ENCODE measurements at regions not wholly inside any gene's neighbourhood (a gene's known extent, or its start where the extent isn't known, plus 50 kb on each side); places are given as distances from the start of the nearest gene placed in this dataset.

- no peaks in the 10 kb centered on the region for H3K4me1 Mint-ChIP-seq (ENCODE audit: low read depth, unreplicated experiment)
- H3K27ac Mint-ChIP-seq (ENCODE audit: unreplicated experiment) = no peak overlapping the region
- TF ChIP-seq CTCF (IDR thresholded peaks at IDR 0.05; ENCODE audit: unreplicated experiment) = no peak
- CTCF ChIA-PET = no interaction called here
- H3K27me3 Mint-ChIP-seq (ENCODE audit: unreplicated experiment) = peaks cover 38% of the 10 kb centered on the region
- H3K4me3 Mint-ChIP-seq (ENCODE audit: low read depth, unreplicated experiment) = no peak overlapping the region
- no peaks in the 10 kb centered on the region for H3K36me3 Mint-ChIP-seq (ENCODE audit: insufficient read depth, unreplicated experiment)
- H3K9me3 Mint-ChIP-seq (ENCODE audit: low read depth, unreplicated experiment) = peaks cover 12% of the 10 kb centered on the region
- no peak for DNase-seq
- BruUV-seq (replicated peaks) = no TSS peak
- intact Hi-C loops (cut with micrococcal nuclease; ENCODE audit: unreplicated experiment) = loop anchor here (10.0 kb wide), 1 partner anchor 853 kb away; no protein-coding TSS in a partner anchor
Observed at GRCh38 chr2:239887604-239888003, 137.5 kb downstream of the NDUFA10 start.

GRCh38 chr2:239886781-239887180 is 138.4 kb downstream of the NDUFA10 start:
- H3K27me3 Mint-ChIP-seq (ENCODE audit: unreplicated experiment) = peaks cover 40% of the 10 kb centered on the region
- no peak overlapping the region for H3K4me3 Mint-ChIP-seq (ENCODE audit: low read depth, unreplicated experiment)
- H3K27ac Mint-ChIP-seq (ENCODE audit: unreplicated experiment) = no peak overlapping the region
- H3K4me1 Mint-ChIP-seq (ENCODE audit: low read depth, unreplicated experiment) = no peaks in the 10 kb centered on the region
- CTCF ChIA-PET = no interaction called here
- intact Hi-C loops (cut with micrococcal nuclease; ENCODE audit: unreplicated experiment) = loop anchor here (10.0 kb wide), 1 partner anchor 852 kb away; no protein-coding TSS in a partner anchor
- BruUV-seq (replicated peaks) = no TSS peak
- no peak for DNase-seq
- H3K36me3 Mint-ChIP-seq (ENCODE audit: insufficient read depth, unreplicated experiment) = no peaks in the 10 kb centered on the region
- TF ChIP-seq CTCF (IDR thresholded peaks at IDR 0.05; ENCODE audit: unreplicated experiment) = no peak
- H3K9me3 Mint-ChIP-seq (ENCODE audit: low read depth, unreplicated experiment) = peaks cover 12% of the 10 kb centered on the region

- TF ChIP-seq CTCF (IDR thresholded peaks at IDR 0.05; ENCODE audit: unreplicated experiment) = no peak
- no TSS peak for BruUV-seq (replicated peaks)
Observed at GRCh38 chr2:239884875-239885274, 140.3 kb downstream of the NDUFA10 start.

GRCh38 chr2:239884051-239884405 is 141.1 kb downstream of the NDUFA10 start:
- no peak for TF ChIP-seq CTCF (IDR thresholded peaks at IDR 0.05; ENCODE audit: unreplicated experiment)
- no peak for DNase-seq
- Mint-ChIP-seq H3K4me3 (ENCODE audit: low read depth, unreplicated experiment) (no peak overlapping the region), H3K27me3 (ENCODE audit: unreplicated experiment) (peaks cover 39% of the 10 kb centered on the region), H3K27ac (ENCODE audit: unreplicated experiment) (no peak overlapping the region), H3K9me3 (ENCODE audit: low read depth, unreplicated experiment) (peaks cover 12% of the 10 kb centered on the region), H3K4me1 (ENCODE audit: low read depth, unreplicated experiment) (no peaks in the 10 kb centered on the region), H3K36me3 (ENCODE audit: insufficient read depth, unreplicated experiment) (no peaks in the 10 kb centered on the region)
- CTCF ChIA-PET = no interaction called here
- no TSS peak for BruUV-seq (replicated peaks)
- intact Hi-C loops (cut with micrococcal nuclease; ENCODE audit: unreplicated experiment) = loop anchor here (10.0 kb wide), 1 partner anchor 849 kb away; no protein-coding TSS in a partner anchor

More at GRCh38 chr2:239884875-239885274, 140.3 kb downstream of the NDUFA10 start:
- CTCF ChIA-PET = no interaction called here
- DNase-seq = no peak
- Mint-ChIP-seq H3K36me3 (ENCODE audit: insufficient read depth, unreplicated experiment) (no peaks in the 10 kb centered on the region), H3K9me3 (ENCODE audit: low read depth, unreplicated experiment) (peaks cover 12% of the 10 kb centered on the region), H3K4me1 (ENCODE audit: low read depth, unreplicated experiment) (no peaks in the 10 kb centered on the region), H3K27me3 (ENCODE audit: unreplicated experiment) (peaks cover 43% of the 10 kb centered on the region), H3K27ac (ENCODE audit: unreplicated experiment) (no peak overlapping the region), H3K4me3 (ENCODE audit: low read depth, unreplicated experiment) (no peak overlapping the region)
- intact Hi-C loops (cut with micrococcal nuclease; ENCODE audit: unreplicated experiment) = loop anchor here (10.0 kb wide), 1 partner anchor 850 kb away; no protein-coding TSS in a partner anchor
